Activated CD8-positive, alpha-beta memory T cell treated with anti-CD3 and anti-CD28 coated beads, Interleukin-2, amount 10 ng/mL, durations not matched to agents 7 days and 5 days (primary cell): ENCODE measurements at regions not wholly inside any gene's neighbourhood (a gene's known extent, or its start where the extent isn't known, plus 50 kb on each side); places are given as distances from the start of the nearest gene placed in this dataset.
"Not testable (repeated sequence)": the region's sequence is repeated elsewhere in the genome, so short reads cannot be mapped to it uniquely, and the experiment has no call there.

Experiments used
- ATAC-seq: fragments of 150-1000 bp; cut with Tn5 transposase; one replicate; pipeline ENCODE4 v1.10.0; 2021; ENCODE audit warnings: moderate library complexity
- CTCF ChIA-PET: fragments of 350-600 bp; sonication (Branson Sonifier 250); formaldehyde crosslinking; loops from one replicate; lab custom pipeline; 2021; ENCODE audit warnings: antibody characterized with exemption; lab: Charles Lee
- DNase-seq: peaks from one replicate; pipeline ENCODE4 v3.0.0-alpha.2; 2020
- H3K27ac Mint-ChIP-seq: one replicate; pipeline ENCODE4 v1.8.0; 2021; ENCODE audit warnings: mild to moderate bottlenecking, mixed read lengths
- H3K27me3 Mint-ChIP-seq: one replicate; pipeline ENCODE4 v1.8.0; 2021; ENCODE audit warnings: mixed read lengths
- H3K36me3 Mint-ChIP-seq: one replicate; pipeline ENCODE4 v1.8.0; 2021; ENCODE audit warnings: mild to moderate bottlenecking, mixed read lengths
- H3K4me1 Mint-ChIP-seq: one replicate; pipeline ENCODE4 v1.8.0; 2021; ENCODE audit warnings: mixed read lengths
- H3K4me3 Mint-ChIP-seq: one replicate; pipeline ENCODE4 v1.8.0; 2021; ENCODE audit warnings: mild to moderate bottlenecking, moderate library complexity, mixed read lengths
- H3K9me3 Mint-ChIP-seq: one replicate; pipeline ENCODE4 v1.8.0; 2022; ENCODE audit warnings: low read depth, mixed read lengths

DNA sequence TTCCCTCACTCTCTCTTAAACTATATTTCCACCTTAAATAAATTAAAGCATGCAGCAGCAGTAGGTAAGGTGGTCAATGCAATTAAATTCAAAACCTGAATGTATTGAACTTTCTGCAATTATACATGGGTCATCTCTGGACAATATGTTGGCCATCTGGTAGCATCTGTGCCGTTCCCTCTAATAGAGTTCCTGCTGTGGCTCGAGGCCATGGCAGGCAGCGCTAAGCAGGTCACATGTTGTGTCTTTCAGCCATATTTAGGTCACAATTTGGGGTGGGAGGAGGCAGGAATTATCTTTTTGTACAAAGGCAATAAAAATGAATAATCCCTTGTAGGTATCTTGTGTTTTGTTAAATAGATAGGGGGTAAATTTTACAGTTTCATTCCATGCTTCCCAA is 676.2 kb downstream of the ZEB2 start:
- CTCF ChIA-PET = no interaction called here
- H3K4me3 Mint-ChIP-seq = no peak overlapping the region
- H3K9me3 Mint-ChIP-seq = no peaks in the 10 kb centered on the region
- H3K27me3 Mint-ChIP-seq = peaks cover 31% of the 10 kb centered on the region
- peaks cover 7% of the 10 kb centered on the region for H3K4me1 Mint-ChIP-seq
- no peaks in the 10 kb centered on the region for H3K36me3 Mint-ChIP-seq
- no peak for ATAC-seq
- no peak for DNase-seq
- H3K27ac Mint-ChIP-seq = no peak overlapping the region

DNA sequence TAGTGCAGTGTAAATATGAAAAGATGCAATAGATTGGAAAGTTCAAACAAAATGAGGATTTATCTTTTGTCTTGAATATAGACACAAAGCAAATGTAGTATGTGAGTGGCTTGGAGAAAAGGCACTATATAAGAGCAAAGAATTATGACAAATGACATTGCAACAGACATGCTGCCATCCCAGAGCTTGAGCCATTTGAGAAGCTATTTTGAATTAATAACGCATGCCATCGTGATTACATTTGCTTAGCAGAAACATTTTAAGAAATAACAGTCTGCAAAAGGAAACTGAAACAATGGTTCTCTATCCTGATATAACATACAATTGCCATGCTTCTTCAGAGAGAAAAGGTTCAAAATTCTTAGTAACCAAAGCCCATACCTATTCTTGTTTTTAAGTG is 677.1 kb downstream of the ZEB2 start:
- Mint-ChIP-seq H3K27ac (no peak overlapping the region), H3K36me3 (no peaks in the 10 kb centered on the region), H3K4me1 (peaks cover 7% of the 10 kb centered on the region), H3K4me3 (no peak overlapping the region), H3K27me3 (peaks cover 27% of the 10 kb centered on the region), H3K9me3 (no peaks in the 10 kb centered on the region)
- CTCF ChIA-PET = no interaction called here
- DNase-seq (no peak), ATAC-seq (no peak)

DNA sequence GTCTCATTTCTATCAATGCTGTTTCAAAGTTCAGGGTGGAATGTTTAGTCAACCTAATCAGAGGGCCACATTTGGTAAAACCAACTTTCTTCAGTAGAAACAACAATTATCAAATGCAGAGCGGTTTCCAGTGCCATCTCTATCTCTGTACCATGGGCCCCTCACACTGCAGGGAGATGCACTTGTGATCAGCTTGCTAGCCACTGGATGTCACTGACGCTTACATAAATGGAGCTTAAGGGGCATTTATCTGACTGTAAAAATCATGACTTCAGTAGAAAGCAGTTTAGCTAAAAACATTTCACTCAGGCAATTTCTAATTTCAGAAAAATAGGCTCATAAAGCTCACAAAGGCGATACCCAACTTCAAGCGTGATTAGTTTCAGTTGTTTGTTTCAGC is 678.0 kb downstream of the ZEB2 start:
- no peaks in the 10 kb centered on the region for H3K9me3 Mint-ChIP-seq
- H3K27me3 Mint-ChIP-seq = peaks cover 22% of the 10 kb centered on the region
- H3K27ac Mint-ChIP-seq = no peak overlapping the region
- CTCF ChIA-PET = no interaction called here
- no peaks in the 10 kb centered on the region for H3K36me3 Mint-ChIP-seq
- no peak for ATAC-seq
- H3K4me1 Mint-ChIP-seq = peaks cover 7% of the 10 kb centered on the region
- DNase-seq = no peak
- no peak overlapping the region for H3K4me3 Mint-ChIP-seq

DNA sequence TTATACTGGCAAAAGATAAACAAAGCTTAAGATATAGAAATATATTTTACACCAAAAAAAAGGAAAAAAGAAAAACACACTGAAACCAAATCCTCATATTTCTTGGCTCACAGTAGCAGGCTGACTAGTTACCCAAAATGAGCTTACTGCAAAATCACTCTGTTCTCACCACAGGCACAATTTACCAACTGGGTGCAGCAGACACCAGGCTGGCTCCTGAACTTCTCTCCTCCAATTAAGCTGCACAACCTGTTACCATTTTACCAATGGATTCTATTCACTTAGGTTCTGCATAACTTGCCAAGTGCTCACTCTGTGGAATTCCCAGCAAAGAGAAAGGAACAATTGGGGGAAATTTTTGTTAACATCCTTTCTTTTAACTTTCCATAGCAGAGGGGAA is 679.3 kb downstream of the ZEB2 start:
- H3K27me3 Mint-ChIP-seq = peaks cover 15% of the 10 kb centered on the region
- CTCF ChIA-PET = no interaction called here
- no peak overlapping the region for H3K4me3 Mint-ChIP-seq
- H3K36me3 Mint-ChIP-seq = no peaks in the 10 kb centered on the region
- DNase-seq (no peak), ATAC-seq (no peak)
- no peaks in the 10 kb centered on the region for H3K9me3 Mint-ChIP-seq
- peaks cover 6% of the 10 kb centered on the region for H3K4me1 Mint-ChIP-seq
- no peak overlapping the region for H3K27ac Mint-ChIP-seq

DNA sequence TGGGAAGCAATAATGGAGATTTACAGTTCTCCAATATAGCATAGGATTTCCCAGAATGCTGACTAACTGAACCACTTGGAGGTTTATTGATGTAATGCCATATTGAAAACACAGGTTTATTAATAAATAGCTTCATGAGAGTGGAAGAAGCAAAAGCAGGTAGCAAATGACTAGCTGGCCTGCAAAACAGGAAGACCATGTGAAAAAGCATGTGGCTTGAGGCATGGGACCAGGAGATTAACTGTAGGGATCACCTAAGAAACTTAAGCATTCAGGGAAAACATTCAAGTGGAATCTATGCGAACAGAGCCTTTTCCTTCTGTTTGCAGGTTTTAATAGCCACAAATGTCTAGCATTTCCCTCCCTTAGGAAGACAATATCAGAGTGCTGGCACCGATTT is 679.7 kb downstream of the ZEB2 start:
- CTCF ChIA-PET = no interaction called here
- no peak overlapping the region for H3K27ac Mint-ChIP-seq
- no peaks in the 10 kb centered on the region for H3K9me3 Mint-ChIP-seq
- H3K4me1 Mint-ChIP-seq = peaks cover 2% of the 10 kb centered on the region
- no peaks in the 10 kb centered on the region for H3K36me3 Mint-ChIP-seq
- DNase-seq (no peak), ATAC-seq (no peak)
- H3K27me3 Mint-ChIP-seq = peaks cover 15% of the 10 kb centered on the region
- H3K4me3 Mint-ChIP-seq = no peak overlapping the region

DNA sequence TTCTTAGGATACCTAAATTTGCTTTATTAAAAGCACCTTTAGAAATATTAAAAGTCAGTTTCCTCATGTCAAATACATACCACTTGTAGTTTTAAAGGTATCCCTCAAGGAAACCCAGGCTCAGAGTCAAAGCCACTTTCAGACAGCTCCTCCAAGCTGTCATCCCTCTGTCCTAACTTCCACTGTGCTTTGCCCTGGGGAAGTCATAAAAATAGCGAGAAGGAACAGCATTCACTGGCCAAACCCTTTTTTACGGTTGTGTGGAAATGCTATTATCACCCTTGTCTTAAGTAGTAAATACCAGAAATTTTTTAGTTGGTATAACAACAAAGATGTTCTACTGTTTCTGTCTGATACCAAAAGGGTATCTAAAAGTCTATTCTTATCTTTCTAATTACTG is 680.5 kb downstream of the ZEB2 start:
- CTCF ChIA-PET = no interaction called here
- no peaks in the 10 kb centered on the region for H3K9me3 Mint-ChIP-seq
- no peak overlapping the region for H3K27ac Mint-ChIP-seq
- no peak overlapping the region for H3K4me3 Mint-ChIP-seq
- peaks cover 15% of the 10 kb centered on the region for H3K27me3 Mint-ChIP-seq
- no peaks in the 10 kb centered on the region for H3K4me1 Mint-ChIP-seq
- no peak for ATAC-seq
- H3K36me3 Mint-ChIP-seq = no peaks in the 10 kb centered on the region
- DNase-seq = no peak

DNA sequence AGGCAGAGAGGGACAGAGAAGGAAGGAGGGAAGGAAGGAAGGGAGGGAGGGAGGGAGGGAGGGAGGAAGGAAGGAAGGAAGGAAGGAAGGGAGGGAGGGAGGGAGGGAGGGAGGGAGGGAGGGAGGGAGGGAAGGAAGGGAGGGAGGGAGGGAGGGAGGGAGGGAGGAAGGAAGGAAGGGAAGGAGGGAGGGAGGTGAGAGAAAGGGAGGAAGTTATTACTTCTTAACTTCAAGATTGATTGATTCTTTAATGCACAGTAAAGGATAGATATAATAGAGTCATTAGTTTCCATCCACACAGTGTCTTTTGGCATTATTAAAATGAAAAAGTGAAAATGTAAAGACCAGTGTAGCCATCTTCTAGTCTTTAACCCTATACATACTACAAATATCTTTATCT is 682.9 kb downstream of the ZEB2 start:
- CTCF ChIA-PET, H3K4me1 Mint-ChIP-seq, H3K4me3 Mint-ChIP-seq, H3K27ac Mint-ChIP-seq, H3K27me3 Mint-ChIP-seq, ATAC-seq, H3K36me3 Mint-ChIP-seq, H3K9me3 Mint-ChIP-seq, DNase-seq: not testable (repeated sequence)

DNA sequence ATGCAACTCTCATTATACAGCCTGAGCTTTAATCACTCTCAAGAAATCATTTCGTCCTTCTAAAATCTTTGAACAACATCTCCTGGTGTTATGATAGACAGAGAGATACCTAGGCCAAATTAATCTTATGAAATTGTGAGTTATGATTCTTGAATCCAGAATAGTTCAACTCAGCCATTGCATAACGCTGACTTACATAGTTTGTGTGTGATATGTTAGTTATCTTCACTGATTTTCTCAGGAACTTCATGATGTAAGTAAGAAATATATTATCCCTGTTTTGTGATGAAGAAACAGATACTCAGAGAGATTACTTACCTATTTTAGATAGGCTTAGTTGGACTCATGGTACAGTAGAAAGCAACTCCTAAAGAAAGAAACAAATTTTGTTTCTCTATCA is 684.4 kb downstream of the ZEB2 start:
- Mint-ChIP-seq H3K4me3 (no peak overlapping the region), H3K27me3 (peaks cover 4% of the 10 kb centered on the region), H3K36me3 (no peaks in the 10 kb centered on the region), H3K27ac (no peak overlapping the region), H3K4me1 (no peaks in the 10 kb centered on the region), H3K9me3 (no peaks in the 10 kb centered on the region)
- CTCF ChIA-PET = interaction anchor here (1.8 kb wide), 1 partner anchor 12 kb away, joined by 3 read pairs; no protein-coding TSS in a partner anchor
- no peak for DNase-seq
- no peak for ATAC-seq

DNA sequence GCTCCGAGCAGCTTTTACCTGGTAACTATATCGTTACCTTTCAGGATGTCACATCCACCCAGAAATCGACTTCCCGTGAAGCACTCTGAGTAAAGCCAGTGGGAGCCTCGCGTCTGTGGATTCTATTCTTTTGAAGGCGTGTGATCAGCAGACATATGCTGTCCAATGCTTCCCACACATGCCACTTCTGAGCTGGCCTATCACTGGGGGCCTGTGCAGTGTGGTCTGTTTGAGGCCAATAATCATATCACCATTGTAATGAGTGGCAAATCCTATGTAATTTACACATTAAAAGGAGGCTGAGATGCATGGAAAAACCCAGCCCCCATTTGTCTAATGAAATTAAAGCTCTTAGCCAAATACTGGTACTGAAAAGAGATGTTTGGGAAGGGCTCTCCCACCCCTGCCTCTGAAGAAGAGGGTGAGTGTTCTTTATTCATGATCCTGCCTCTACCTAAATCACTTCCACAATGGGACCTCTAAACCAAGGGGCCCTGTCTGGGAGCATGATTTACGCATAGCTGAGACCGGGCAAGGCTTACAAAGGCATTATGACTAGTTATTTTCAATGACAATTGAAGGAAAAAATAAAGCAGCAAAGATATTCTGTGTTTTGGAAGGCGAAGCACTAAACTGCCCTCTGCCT is 686.8 kb downstream of the ZEB2 start:
- CTCF ChIA-PET = no interaction called here
- Mint-ChIP-seq H3K27me3 (peaks cover 3% of the 10 kb centered on the region), H3K27ac (no peak overlapping the region), H3K4me3 (no peak overlapping the region), H3K36me3 (no peaks in the 10 kb centered on the region), H3K9me3 (no peaks in the 10 kb centered on the region), H3K4me1 (no peaks in the 10 kb centered on the region)
- ATAC-seq = no peak
- DNase-seq = no peak

DNA sequence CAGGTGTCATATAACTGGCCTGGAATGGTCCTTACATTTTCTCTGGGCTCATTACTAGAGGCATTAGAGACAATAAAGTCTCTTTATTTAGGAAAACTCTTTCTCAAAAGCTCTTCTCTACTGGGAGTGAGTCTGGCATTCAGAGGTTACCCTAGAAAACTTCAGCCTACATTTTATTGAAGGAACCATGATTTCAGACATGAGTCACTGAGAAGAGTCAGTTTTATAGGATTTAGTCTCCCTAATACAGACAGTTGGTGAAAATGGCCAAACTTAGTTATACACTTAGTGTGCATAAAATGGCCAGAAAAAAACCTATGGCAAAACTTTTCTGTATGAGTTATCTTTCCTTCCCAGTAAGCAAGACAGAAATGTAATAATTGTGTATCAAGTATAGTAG is 689.4 kb downstream of the ZEB2 start:
- H3K27me3 Mint-ChIP-seq = peaks cover 8% of the 10 kb centered on the region
- no peaks in the 10 kb centered on the region for H3K4me1 Mint-ChIP-seq
- no peak overlapping the region for H3K27ac Mint-ChIP-seq
- no peak overlapping the region for H3K4me3 Mint-ChIP-seq
- no peaks in the 10 kb centered on the region for H3K36me3 Mint-ChIP-seq
- CTCF ChIA-PET = no interaction called here
- H3K9me3 Mint-ChIP-seq = peaks cover 3% of the 10 kb centered on the region
- DNase-seq (no peak), ATAC-seq (no peak)

DNA sequence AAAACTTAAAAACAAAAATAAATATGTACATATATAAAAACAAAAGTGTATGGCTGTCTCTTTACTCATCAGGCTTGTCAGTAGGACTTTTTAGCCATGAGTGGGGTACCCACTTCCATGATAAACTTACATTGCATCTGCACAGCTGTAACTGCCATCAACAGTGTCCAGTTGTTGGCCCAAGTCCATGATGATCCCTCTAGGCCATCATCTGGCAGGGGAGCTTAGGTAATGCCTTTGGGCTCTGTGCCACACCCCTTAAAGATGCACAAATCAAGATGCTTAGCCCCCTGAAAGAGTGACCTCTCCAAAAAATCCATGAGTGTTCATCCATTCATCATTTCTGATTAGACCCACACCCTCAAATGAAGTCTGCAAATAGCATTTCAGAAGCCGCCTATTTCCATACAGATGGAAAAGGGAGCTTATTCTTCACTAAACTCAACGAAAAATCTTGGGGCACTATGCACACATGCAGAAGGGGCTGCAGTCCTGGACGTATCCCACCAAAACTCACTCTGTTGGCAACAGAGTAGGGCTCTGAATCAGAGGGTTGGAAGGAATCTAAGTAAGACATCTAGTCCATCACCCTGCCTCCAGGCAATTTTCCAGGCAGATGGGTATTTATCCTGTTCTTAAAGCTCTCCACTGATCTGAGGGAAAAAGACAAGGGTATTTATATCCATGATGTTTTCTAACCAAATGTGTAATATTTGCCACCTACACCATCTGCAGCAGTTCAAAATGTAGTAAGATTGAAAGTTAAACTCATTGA is 691.0 kb downstream of the ZEB2 start:
- CTCF ChIA-PET = interaction anchor here (1.3 kb wide), 1 partner anchor 24 kb away, joined by 3 read pairs; no protein-coding TSS in a partner anchor
- Mint-ChIP-seq H3K4me1 (no peaks in the 10 kb centered on the region), H3K27ac (no peak overlapping the region), H3K36me3 (no peaks in the 10 kb centered on the region), H3K4me3 (no peak overlapping the region), H3K9me3 (peaks cover 3% of the 10 kb centered on the region), H3K27me3 (peaks cover 9% of the 10 kb centered on the region)
- no peak for ATAC-seq
- DNase-seq = no peak

DNA sequence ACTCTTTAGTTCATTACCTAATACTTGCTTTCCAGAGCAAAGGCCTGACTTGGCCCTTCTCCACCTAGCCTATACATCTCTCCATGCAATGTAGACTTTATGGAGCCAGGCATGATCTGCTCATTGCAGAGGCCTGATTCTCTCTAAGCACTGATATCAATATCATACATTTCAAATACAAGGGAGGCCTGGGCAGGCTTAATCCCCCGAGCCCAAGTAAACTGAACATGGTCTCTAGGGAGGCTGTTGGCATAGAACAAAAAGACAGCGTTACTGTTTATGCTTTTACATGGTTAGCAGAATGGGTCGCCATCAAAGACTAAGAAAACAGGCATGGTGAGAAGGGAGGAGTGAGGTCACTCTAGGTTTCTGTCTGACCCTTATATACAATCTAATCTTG is 695.1 kb downstream of the ZEB2 start:
- Mint-ChIP-seq H3K4me3 (no peak overlapping the region), H3K4me1 (no peaks in the 10 kb centered on the region), H3K27me3 (peaks cover 28% of the 10 kb centered on the region), H3K27ac (no peak overlapping the region), H3K36me3 (no peaks in the 10 kb centered on the region), H3K9me3 (peaks cover 3% of the 10 kb centered on the region)
- CTCF ChIA-PET = no interaction called here
- ATAC-seq = no peak
- no peak for DNase-seq

DNA sequence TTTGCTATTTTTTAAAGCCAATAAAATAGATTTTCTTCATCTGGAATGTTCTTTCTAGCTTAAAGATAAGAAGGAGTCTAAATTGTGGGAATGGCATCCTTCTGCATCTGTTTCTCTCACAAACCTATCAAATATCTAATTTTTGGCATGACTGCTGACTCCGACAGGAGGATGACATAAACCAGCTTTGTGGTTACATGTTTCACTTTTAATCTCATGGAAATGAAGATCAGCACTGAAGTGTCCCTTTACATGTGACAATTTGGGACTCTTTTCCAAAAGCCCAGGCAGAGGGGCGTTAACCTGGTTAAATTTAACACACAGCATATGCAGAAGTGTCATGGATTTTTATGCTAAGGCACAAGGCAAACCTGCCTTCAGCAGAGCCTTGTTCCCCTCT is 694.7 kb downstream of the ARHGAP15 start:
- peaks cover 25% of the 10 kb centered on the region for H3K27me3 Mint-ChIP-seq
- no peaks in the 10 kb centered on the region for H3K36me3 Mint-ChIP-seq
- DNase-seq (no peak), ATAC-seq (no peak)
- no peaks in the 10 kb centered on the region for H3K4me1 Mint-ChIP-seq
- H3K27ac Mint-ChIP-seq = no peak overlapping the region
- peaks cover 3% of the 10 kb centered on the region for H3K9me3 Mint-ChIP-seq
- CTCF ChIA-PET = interaction anchor here (1.2 kb wide), 1 partner anchor 11 kb away, joined by 3 read pairs; no protein-coding TSS in a partner anchor
- H3K4me3 Mint-ChIP-seq = no peak overlapping the region

DNA sequence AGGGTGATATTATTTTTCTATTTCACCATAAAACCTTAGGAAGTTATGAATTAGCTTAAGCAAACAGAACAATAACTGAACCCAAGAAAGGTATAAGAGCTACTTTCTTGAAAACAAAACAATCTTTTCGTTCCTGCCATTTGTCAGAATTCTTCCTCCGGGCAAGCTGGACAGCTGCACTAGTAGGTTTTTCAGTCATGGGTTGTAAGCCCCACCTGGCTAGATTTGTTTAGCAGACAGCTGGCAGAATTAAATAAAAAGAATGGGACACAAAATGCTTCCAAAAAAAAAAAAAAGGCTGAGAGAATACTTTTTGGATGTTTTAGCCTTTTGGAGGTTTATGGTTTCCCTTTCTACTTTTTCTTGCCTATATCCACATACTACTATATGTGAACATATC is 694.1 kb downstream of the ARHGAP15 start:
- DNase-seq = no peak
- Mint-ChIP-seq H3K9me3 (peaks cover 3% of the 10 kb centered on the region), H3K4me1 (no peaks in the 10 kb centered on the region), H3K27ac (no peak overlapping the region), H3K4me3 (no peak overlapping the region), H3K36me3 (no peaks in the 10 kb centered on the region), H3K27me3 (peaks cover 25% of the 10 kb centered on the region)
- ATAC-seq = no peak
- CTCF ChIA-PET = interaction anchor here (1.2 kb wide), 1 partner anchor 12 kb away, joined by 3 read pairs; no protein-coding TSS in a partner anchor
